Endodermal cell (in vitro differentiated cells): ENCODE measurements at regions not wholly inside any gene's neighbourhood (a gene's known extent, or its start where the extent isn't known, plus 50 kb on each side); places are given as distances from the start of the nearest gene placed in this dataset.

Experiments used
- DNase-seq: peaks from one replicate; pipeline ENCODE4 v3.0.0-alpha.2; 2017
- H3K27ac ChIP-seq: 2 replicates; pipeline ENCODE4 v1.5.1; 2013; ENCODE audit warnings: mild to moderate bottlenecking, low read depth, low read length, moderate library complexity
- H3K27me3 ChIP-seq: 2 replicates; pipeline ENCODE4 v1.6.1; 2013; ENCODE audit warnings: mild to moderate bottlenecking, low read length, moderate library complexity; ENCODE audit not compliant: insufficient read depth, control insufficient read depth, poor library complexity, severe bottlenecking
- H3K36me3 ChIP-seq: 2 replicates; pipeline ENCODE4 v1.7.0; 2013; ENCODE audit warnings: mild to moderate bottlenecking, low read length, moderate library complexity; ENCODE audit not compliant: control insufficient read depth, insufficient read depth
- H3K4me1 ChIP-seq: one replicate; pipeline ENCODE4 v1.7.0; 2013; ENCODE audit warnings: low read length; ENCODE audit not compliant: control insufficient read depth, insufficient read depth
- H3K4me3 ChIP-seq: 2 replicates; pipeline ENCODE4 v1.5.1; 2013; ENCODE audit warnings: mild to moderate bottlenecking, low read length, moderate library complexity
- H3K9ac ChIP-seq: 2 replicates; pipeline ENCODE4 v1.6.1; 2013; ENCODE audit warnings: mild to moderate bottlenecking, low read length, moderate library complexity; ENCODE audit not compliant: poor library complexity, severe bottlenecking; ENCODE audit errors: extremely low read depth
- H3K9me3 ChIP-seq: 2 replicates; pipeline ENCODE4 v1.6.1; 2013; ENCODE audit warnings: mild to moderate bottlenecking, low read length, moderate library complexity; ENCODE audit not compliant: control insufficient read depth
- H3K27ac Mint-ChIP-seq: 2 replicates; pipeline ENCODE4 v1.8.0; 2020; ENCODE audit warnings: mixed read lengths
- H3K27me3 Mint-ChIP-seq: 2 replicates; pipeline ENCODE4 v1.8.0; 2021; ENCODE audit warnings: mild to moderate bottlenecking, mixed read lengths; ENCODE audit not compliant: insufficient read depth
- H3K36me3 Mint-ChIP-seq: 2 replicates; pipeline ENCODE4 v1.8.0; 2020; ENCODE audit warnings: low read depth, mixed read lengths
- H3K4me1 Mint-ChIP-seq: 2 replicates; pipeline ENCODE4 v1.8.0; 2020; ENCODE audit warnings: mixed read lengths
- H3K4me3 Mint-ChIP-seq: 2 replicates; pipeline ENCODE4 v1.8.0; 2020; ENCODE audit warnings: mild to moderate bottlenecking, moderate library complexity, mixed read lengths
- H3K9me3 Mint-ChIP-seq: 2 replicates; pipeline ENCODE4 v1.8.0; 2020; ENCODE audit warnings: mild to moderate bottlenecking, mixed read lengths
- CTCF ChIP-seq: fragments of 200-600 bp; sonication (generic); conservative IDR thresholded peaks from 2 replicates; pipeline ENCODE4 v1.5.0; 2021; ENCODE audit warnings: antibody characterized with exemption, mild to moderate bottlenecking
- WGBS, 2 experiments: methylation state at CpG; one replicate each; pipeline versions ENCODE4 v1.1.5 to v1.1.7; 2013; ENCODE audit warnings: missing lambda C conversion rate in 2 of 2, mixed read lengths in 1 of 2; ENCODE audit not compliant: insufficient coverage in 1 of 2, insufficient read length in 1 of 2; 5-methylcytosine and 5-hydroxymethylcytosine counted together

DNA sequence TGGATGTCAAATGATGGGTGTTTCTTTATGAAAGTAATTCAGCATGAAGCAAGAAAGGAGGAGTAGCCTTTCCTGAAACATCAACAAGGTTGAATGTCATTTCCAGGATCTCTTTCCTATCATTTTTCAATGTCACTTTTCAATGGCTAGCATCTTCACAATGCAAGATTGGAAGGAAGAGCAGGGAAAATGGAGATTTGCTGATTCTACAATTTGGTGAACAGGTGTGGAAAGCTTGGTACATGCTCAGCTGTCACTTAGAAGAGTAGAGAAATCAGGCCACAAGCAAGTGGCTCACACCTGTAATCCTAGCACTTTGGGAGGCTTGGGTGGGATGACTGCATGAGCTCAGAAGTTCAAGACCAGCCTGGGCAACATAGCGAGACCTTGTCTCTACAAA is 112.7 kb upstream of the FERMT1 start:
- Mint-ChIP-seq H3K4me3 (no peak overlapping the region), H3K27ac (no peak overlapping the region), H3K27me3 (no peaks in the 10 kb centered on the region), H3K36me3 (no peaks in the 10 kb centered on the region), H3K9me3 (no peaks in the 10 kb centered on the region), H3K4me1 (peaks cover 1% of the 10 kb centered on the region)
- 94% methylated on average over 1 of the region's 1 CpG; no CpG with 5 or more reads in 1 of the 2 experiments for WGBS, 2 experiments
- no peaks in the 10 kb centered on the region for H3K36me3 ChIP-seq
- no peak for DNase-seq
- peaks cover 4% of the 10 kb centered on the region for H3K4me1 ChIP-seq
- H3K4me3 ChIP-seq: no peak overlapping the region
- no peak overlapping the region for H3K9ac ChIP-seq
- no peaks in the 10 kb centered on the region for H3K27me3 ChIP-seq
- no peak overlapping the region for H3K27ac ChIP-seq
- H3K9me3 ChIP-seq: no peaks in the 10 kb centered on the region
- TF ChIP-seq CTCF: no peak

- no peak for DNase-seq
- Mint-ChIP-seq H3K9me3 (no peaks in the 10 kb centered on the region), H3K4me3 (no peak overlapping the region), H3K27ac (no peak overlapping the region), H3K36me3 (no peaks in the 10 kb centered on the region), H3K4me1 (no peaks in the 10 kb centered on the region), H3K27me3 (no peaks in the 10 kb centered on the region)
- Histone ChIP-seq H3K27ac (no peak overlapping the region), H3K9ac (no peak overlapping the region), H3K27me3 (no peaks in the 10 kb centered on the region), H3K4me1 (no peaks in the 10 kb centered on the region), H3K4me3 (no peak overlapping the region), H3K36me3 (no peaks in the 10 kb centered on the region), H3K9me3 (no peaks in the 10 kb centered on the region)
- no peak for TF ChIP-seq CTCF
- WGBS, 2 experiments: 86 to 89% methylated on average over 2 to 3 of the region's 3 CpGs
Measured at GRCh38 chr20:6232436-6232835, 109.6 kb upstream of the FERMT1 start.

DNA sequence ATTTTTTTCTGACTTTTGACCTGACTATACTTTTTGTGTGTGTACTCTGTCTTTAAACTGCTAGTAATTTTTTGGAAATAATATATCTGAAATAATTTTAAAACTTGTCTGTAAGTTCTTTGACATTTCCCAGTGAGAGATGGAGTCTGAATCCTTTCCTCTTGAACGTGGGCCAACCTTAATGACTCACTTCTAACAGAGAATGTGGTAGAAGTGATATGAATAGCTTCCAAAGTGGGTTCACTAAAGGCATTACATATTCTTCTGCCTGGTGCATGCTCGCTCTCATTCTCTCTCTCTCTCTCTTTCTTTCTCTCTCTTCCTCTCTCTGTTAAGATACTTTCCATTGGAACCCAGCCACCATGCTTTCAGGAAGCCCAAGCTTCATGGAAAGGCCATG is 108.7 kb upstream of the FERMT1 start:
- no peak for TF ChIP-seq CTCF
- Mint-ChIP-seq H3K4me1 (no peaks in the 10 kb centered on the region), H3K4me3 (no peak overlapping the region), H3K36me3 (no peaks in the 10 kb centered on the region), H3K27me3 (no peaks in the 10 kb centered on the region), H3K9me3 (no peaks in the 10 kb centered on the region), H3K27ac (no peak overlapping the region)
- Histone ChIP-seq H3K27me3 (no peaks in the 10 kb centered on the region), H3K4me3 (no peak overlapping the region), H3K36me3 (no peaks in the 10 kb centered on the region), H3K4me1 (no peaks in the 10 kb centered on the region), H3K9me3 (no peaks in the 10 kb centered on the region), H3K9ac (no peak overlapping the region), H3K27ac (no peak overlapping the region)
- no peak for DNase-seq
- 73 to 100% methylated on average over 1 to 2 of the region's 2 CpGs for WGBS, 2 experiments
